Brain microvascular endothelial cell (primary cell): ENCODE measurements at regions not wholly inside any gene's neighbourhood (a gene's known extent, or its start where the extent isn't known, plus 50 kb on each side); places are given as distances from the start of the nearest gene placed in this dataset.

Experiments used
- DNase-seq: peaks from one replicate; pipeline ENCODE4 v3.0.0-alpha.2; 2020
- H3K27ac ChIP-seq: fragments of 250-450 bp; sonication (Bioruptor Pico); 2 replicates; pipeline ENCODE4 v1.5.1; 2020; ENCODE audit warnings: mild to moderate bottlenecking, moderate library complexity
- H3K27me3 ChIP-seq: fragments of 250-450 bp; sonication (Bioruptor Pico); replicated peaks from 2 replicates; pipeline ENCODE4 v1.5.1; 2020; ENCODE audit warnings: mild to moderate bottlenecking
- H3K36me3 ChIP-seq: fragments of 250-450 bp; sonication (Bioruptor Pico); replicated peaks from 2 replicates; pipeline ENCODE4 v1.5.1; 2020; ENCODE audit warnings: mild to moderate bottlenecking
- H3K4me3 ChIP-seq: 2 replicates; pipeline ENCODE4 v1.5.1; 2011; ENCODE audit warnings: low read depth, mild to moderate bottlenecking, control low read depth, low read length, moderate library complexity
- in situ Hi-C: cut with HindIII; loops from 2 replicates; pipeline ENCODE4 v1.10.0; 2017; ENCODE audit warnings: low sequenced_read_pairs, low pct_ligation_motif_present
- TF ChIP-seq, protein P1 (sequence below): IDR thresholded peaks from 2 replicates; pipeline ENCODE4 v1.5.1; 2011; ENCODE audit warnings: low read depth, mild to moderate bottlenecking, moderate library complexity, low read length, control low read depth, inconsistent platforms; ENCODE audit errors: missing control alignments

DNA sequence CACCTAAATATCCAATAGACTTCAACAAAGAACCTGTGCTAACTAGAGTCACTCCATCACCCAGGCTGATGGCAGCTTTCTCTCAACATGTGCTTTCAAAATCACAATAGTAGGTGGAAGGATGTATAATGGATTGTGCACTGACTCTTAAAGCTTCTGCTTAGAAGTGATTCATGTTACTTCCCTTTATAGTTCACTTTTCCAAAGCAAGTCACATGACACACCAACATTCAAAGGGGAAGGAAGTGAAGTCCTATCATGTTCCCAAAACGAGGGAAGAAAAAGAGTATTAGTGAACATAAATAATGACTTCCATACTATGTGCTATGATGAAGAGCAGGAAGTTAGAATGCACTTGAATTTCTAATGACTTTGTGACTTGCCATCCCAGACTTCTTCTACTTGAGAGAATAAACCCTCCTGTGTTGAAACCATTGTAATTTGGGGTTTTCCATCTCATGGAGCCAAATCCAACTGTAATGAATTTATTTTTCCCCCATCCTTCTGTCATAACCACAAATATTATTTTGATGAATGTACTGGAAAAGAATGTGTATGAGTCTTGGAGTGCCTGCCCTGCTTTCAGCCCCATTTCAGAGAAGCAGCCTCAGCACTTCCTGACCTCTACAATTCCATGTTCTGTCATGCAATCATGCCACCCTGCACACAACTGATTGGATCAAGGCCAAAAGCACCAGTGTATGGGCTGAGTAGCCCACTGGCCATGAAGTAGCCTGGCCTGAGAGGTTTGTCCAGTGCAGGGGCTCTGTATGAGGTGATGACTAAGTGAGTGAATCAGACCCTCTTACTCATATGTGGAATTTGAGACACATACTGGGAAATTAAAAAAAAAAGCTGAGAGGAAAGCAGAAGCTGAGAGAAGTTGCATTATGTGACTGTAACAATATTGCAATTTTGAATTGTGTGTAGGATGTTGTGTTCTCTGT, 525.9 kb upstream of the CLINT1 start:
- in situ Hi-C loops = no loop called here
- peak; percentile 98 for DNase-seq

DNA sequence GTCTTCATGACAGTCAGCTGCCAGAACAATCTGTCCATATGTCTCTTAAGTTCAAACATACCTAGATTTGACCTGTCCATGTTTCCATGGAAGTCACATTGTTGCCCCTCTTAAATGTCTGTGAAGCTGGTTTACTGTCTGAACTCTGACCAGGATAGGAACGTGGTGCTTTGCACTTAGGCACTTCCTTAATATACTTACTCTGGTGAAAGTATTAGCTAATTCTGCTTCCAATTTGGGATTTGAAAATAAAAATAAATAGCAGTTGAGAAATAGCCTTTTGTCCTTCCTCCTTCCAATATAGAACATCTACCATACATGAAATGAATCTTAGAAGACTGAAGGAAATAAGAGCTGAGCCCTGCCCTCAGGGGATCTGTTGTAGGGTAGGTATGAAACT, 524.5 kb upstream of the CLINT1 start:
- Histone ChIP-seq H3K27me3 (no peaks in the 10 kb centered on the region), H3K36me3 (no peaks in the 10 kb centered on the region), H3K4me3 (no peak overlapping the region), H3K27ac (no peak overlapping the region)
- TF ChIP-seq, protein P1, sequence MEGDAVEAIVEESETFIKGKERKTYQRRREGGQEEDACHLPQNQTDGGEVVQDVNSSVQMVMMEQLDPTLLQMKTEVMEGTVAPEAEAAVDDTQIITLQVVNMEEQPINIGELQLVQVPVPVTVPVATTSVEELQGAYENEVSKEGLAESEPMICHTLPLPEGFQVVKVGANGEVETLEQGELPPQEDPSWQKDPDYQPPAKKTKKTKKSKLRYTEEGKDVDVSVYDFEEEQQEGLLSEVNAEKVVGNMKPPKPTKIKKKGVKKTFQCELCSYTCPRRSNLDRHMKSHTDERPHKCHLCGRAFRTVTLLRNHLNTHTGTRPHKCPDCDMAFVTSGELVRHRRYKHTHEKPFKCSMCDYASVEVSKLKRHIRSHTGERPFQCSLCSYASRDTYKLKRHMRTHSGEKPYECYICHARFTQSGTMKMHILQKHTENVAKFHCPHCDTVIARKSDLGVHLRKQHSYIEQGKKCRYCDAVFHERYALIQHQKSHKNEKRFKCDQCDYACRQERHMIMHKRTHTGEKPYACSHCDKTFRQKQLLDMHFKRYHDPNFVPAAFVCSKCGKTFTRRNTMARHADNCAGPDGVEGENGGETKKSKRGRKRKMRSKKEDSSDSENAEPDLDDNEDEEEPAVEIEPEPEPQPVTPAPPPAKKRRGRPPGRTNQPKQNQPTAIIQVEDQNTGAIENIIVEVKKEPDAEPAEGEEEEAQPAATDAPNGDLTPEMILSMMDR = no peak
- in situ Hi-C loops = no loop called here
- DNase-seq = no peak

More for the DNA sequence above, 525.9 kb upstream of the CLINT1 start:
- Histone ChIP-seq H3K4me3 (no peak overlapping the region), H3K36me3 (no peaks in the 10 kb centered on the region), H3K27ac (peak overlapping the region; percentile 83), H3K27me3 (no peaks in the 10 kb centered on the region)
- TF ChIP-seq, protein P1 = no peak

DNA sequence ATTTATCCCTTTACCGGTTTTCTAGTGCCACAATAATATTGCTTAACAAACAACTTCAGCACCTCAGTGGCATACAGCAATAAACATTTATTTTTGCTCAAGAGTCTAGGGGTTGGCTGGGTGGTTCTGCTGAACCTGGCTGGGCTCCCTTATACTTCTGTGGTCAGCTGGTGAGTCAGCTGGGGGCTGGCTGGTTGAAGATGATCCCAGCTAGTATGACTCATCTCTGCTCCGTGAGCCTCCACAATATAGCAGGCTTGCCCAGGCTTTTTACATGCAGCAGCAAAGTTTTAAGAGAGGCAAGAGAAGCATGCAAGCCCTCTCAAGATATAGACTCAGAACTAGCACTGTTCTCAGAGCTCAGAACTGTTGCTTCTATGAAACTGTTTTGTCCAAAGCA, 523.5 kb upstream of the CLINT1 start:
- TF ChIP-seq, protein P1 = no peak
- Histone ChIP-seq H3K4me3 (no peak overlapping the region), H3K36me3 (no peaks in the 10 kb centered on the region), H3K27ac (peak overlapping the region; percentile 66), H3K27me3 (no peaks in the 10 kb centered on the region)
- in situ Hi-C loops = no loop called here
- DNase-seq = peak; percentile 99

DNA sequence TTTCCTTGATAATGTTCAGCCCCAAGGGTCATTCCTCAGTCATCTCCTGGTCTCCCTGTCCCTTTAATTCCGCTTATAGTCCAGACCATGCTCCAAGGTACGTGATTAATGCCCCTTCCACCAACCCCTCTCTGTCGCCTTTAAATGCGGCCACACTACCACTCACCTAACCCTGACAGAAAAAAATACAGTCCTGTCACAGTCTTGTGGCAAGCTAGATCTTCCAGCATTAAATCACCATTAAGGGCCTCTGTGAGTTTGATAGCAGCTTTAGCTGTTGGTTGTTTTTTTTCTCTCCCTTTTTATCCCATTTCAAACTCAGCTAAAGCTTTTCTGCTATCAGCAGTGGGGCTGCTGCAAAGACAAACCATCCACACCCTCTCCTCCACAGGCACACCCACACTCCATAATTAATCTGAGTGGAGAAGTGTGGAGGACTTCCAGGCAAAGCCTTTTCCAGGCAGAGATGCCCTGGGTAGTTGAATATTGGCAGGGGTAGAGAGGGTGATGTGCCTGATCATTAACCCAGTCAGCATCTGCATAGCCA, 522.7 kb upstream of the CLINT1 start:
- Histone ChIP-seq H3K27ac (no peak overlapping the region), H3K36me3 (no peaks in the 10 kb centered on the region), H3K4me3 (no peak overlapping the region), H3K27me3 (no peaks in the 10 kb centered on the region)
- in situ Hi-C loops = no loop called here
- TF ChIP-seq, protein P1 = no peak
- DNase-seq = no peak

DNA sequence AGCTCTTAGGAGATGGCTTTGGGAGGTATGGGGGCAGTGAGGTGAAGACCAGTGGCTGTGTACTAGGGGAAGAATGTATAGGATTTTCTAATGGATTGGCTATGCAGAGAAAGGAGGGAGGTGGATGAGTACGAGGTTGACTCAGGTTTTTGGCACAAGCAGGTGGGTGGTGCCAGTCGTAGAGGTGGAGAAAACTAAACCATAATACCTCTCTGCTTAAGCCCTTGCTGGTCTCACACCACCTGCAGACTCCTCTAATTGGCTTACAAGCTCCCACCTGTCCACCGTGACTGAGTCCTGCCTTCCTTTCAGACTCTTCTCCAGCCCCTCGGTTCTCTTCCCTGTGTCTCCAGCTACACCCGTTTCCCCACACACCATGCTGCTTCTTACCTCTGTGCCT, 521.7 kb upstream of the CLINT1 start:
- DNase-seq = no peak
- H3K27me3 ChIP-seq = no peaks in the 10 kb centered on the region
- no peak overlapping the region for H3K4me3 ChIP-seq
- TF ChIP-seq, protein P1 = no peak
- in situ Hi-C loops = no loop called here
- H3K27ac ChIP-seq = no peak overlapping the region
- no peaks in the 10 kb centered on the region for H3K36me3 ChIP-seq
